Transverse colon (tissue), 4 donors: ENCODE measurements at regions not wholly inside any gene's neighbourhood (a gene's known extent, or its start where the extent isn't known, plus 50 kb on each side); places are given as distances from the start of the nearest gene placed in this dataset.

ENCODE experiments used
- DNase-seq: peaks from one replicate; pipeline ENCODE4 v3.0.0-alpha.2; 2019
- H3K27ac ChIP-seq, 4 donors: fragments of 200-600 bp; sonication (generic); 2 replicates each; pipeline ENCODE4 v1.5.1; 2016 to 2018; ENCODE audit warnings: inconsistent platforms in 4 of 4
- H3K27me3 ChIP-seq: fragments of 200-600 bp; sonication (generic); 2 replicates; pipeline ENCODE4 v1.5.1; 2017; ENCODE audit warnings: inconsistent platforms
- H3K36me3 ChIP-seq, 4 donors: fragments of 200-600 bp; sonication (generic); 2 replicates each; pipeline ENCODE4 v1.5.1; 2017 to 2019; ENCODE audit warnings: inconsistent platforms in 4 of 4
- H3K4me1 ChIP-seq, 4 donors: fragments of 200-600 bp; sonication (generic); 2 replicates each; pipeline ENCODE4 v1.5.1; 2017 to 2020; ENCODE audit warnings: inconsistent platforms in 4 of 4
- H3K4me3 ChIP-seq, 4 donors: fragments of 200-600 bp; sonication (generic); 1 replicate in 1 of 4; 2 replicates in 3 of 4; pipeline versions ENCODE4 v1.5.1 to v1.6.1; 2017 to 2019; ENCODE audit warnings: inconsistent platforms in 4 of 4
- H3K9me3 ChIP-seq, 2 donors: fragments of 200-600 bp; sonication (generic); 2 replicates each; pipeline ENCODE4 v1.5.1; 2017 to 2019; ENCODE audit warnings: inconsistent platforms in 2 of 2
- CTCF ChIP-seq, 5 experiments: fragments of 200-600 bp in 3 of 5; fragments of 450-650 bp in 2 of 5; sonication (generic) in 3 of 5; IDR thresholded peaks; 1 replicate in 2 of 5; 2 replicates in 3 of 5; pipeline ENCODE4 v1.5.1; 2016 to 2017; ENCODE audit warnings: antibody characterized with exemption in 5 of 5, inconsistent platforms in 3 of 5, mild to moderate bottlenecking in 2 of 5, moderate library complexity in 1 of 5
- EP300 ChIP-seq: sonication (generic); formaldehyde crosslinking; IDR thresholded peaks from one replicate; pipeline ENCODE4 v1.6.1; 2017; ENCODE audit warnings: antibody characterized with exemption, low read depth
- POLR2A ChIP-seq: fragments of 450-650 bp; IDR thresholded peaks from one replicate; pipeline ENCODE4 v1.6.1; 2016; ENCODE audit warnings: antibody characterized with exemption, mild to moderate bottlenecking, moderate library complexity
- POLR2AphosphoS5 ChIP-seq, 3 donors: sonication (generic); formaldehyde crosslinking; IDR thresholded peaks; one replicate each; pipeline ENCODE4 v1.6.1; 2016; ENCODE audit warnings: antibody characterized with exemption in 3 of 3
- WGBS, 2 donors: methylation state at CpG; one replicate each; pipeline ENCODE4 v1.1.5; 2018; ENCODE audit warnings: low coverage in 1 of 2; 5-methylcytosine and 5-hydroxymethylcytosine counted together
- in situ Hi-C, 4 donors: fragments of 200-750 bp; cut with MboI; loops; one replicate each; pipeline versions ENCODE4 v1.15.0 to v1.15.1; 2017; ENCODE audit warnings: low sequenced_read_pairs in 3 of 4, low pct_ligation_motif_present in 1 of 4, low pct_unique_long_range_greater_than_20kb in 1 of 4
- intact Hi-C: fragments of 100-400 bp; cut with DNase I; formaldehyde crosslinking; loops from one replicate; pipeline ENCODE4 v1.15.1; 2023; ENCODE audit warnings: low total_unique reads

GRCh38 chr7:115462301-115463015, 540.6 kb downstream of the MDFIC start:
- Histone ChIP-seq H3K9me3 (no peaks in the 10 kb centered on the region), H3K4me3 (no peak overlapping the region), H3K4me1 (no peaks in the 10 kb centered on the region), H3K27me3 (no peaks in the 10 kb centered on the region), H3K27ac (no peak overlapping the region), H3K36me3 (no peaks in the 10 kb centered on the region)
- no peak for DNase-seq
- WGBS, 2 donors = 93 to 94% methylated on average over 2 to 3 of the region's 3 CpGs
- intact Hi-C loops = no loop called here
- in situ Hi-C loops = no loop called here
- TF ChIP-seq EP300 (no peak), CTCF (IDR thresholded peaks at IDR 0.05) (no peak), POLR2A (no peak), POLR2AphosphoS5 (IDR thresholded peaks at IDR 0.05) (no peak)

GRCh38 chr7:115449689-115450088, 527.8 kb downstream of the MDFIC start:
- 67 to 89% methylated on average over 3 of the region's 3 CpGs for WGBS, 2 donors
- no peak for DNase-seq
- Histone ChIP-seq H3K36me3 (no peaks in the 10 kb centered on the region), H3K9me3 (peaks cover 0 to 5% of the 10 kb centered on the region in 2 donors), H3K27me3 (no peaks in the 10 kb centered on the region), H3K4me3 (no peak overlapping the region), H3K27ac (no peak overlapping the region), H3K4me1 (no peaks in the 10 kb centered on the region)
- TF ChIP-seq EP300 (no peak), POLR2AphosphoS5 (IDR thresholded peaks at IDR 0.05) (no peak), POLR2A (no peak), CTCF (IDR thresholded peaks at IDR 0.05) (no peak)
- intact Hi-C loops = no loop called here
- in situ Hi-C loops = no loop called here

- no peak overlapping the region for H3K27ac ChIP-seq
- no peaks in the 10 kb centered on the region for H3K27me3 ChIP-seq
- intact Hi-C loops (no loop called here), in situ Hi-C loops (no loop called here)
- DNase-seq = no peak
- H3K9me3 ChIP-seq = peaks cover 0 to 5% of the 10 kb centered on the region in 2 donors
- H3K4me3 ChIP-seq = no peak overlapping the region
- TF ChIP-seq POLR2A (no peak), CTCF (IDR thresholded peaks at IDR 0.05) (no peak), EP300 (no peak)
- H3K36me3 ChIP-seq = no peaks in the 10 kb centered on the region
- WGBS, 2 donors = 48 to 60% methylated on average over 2 of the region's 2 CpGs
- H3K4me1 ChIP-seq = no peaks in the 10 kb centered on the region
Observed at GRCh38 chr7:115447495-115447894, 525.6 kb downstream of the MDFIC start.

GRCh38 chr7:115441033-115441432, 519.1 kb downstream of the MDFIC start:
- TF ChIP-seq EP300 = no peak
- no peak for TF ChIP-seq POLR2A
- TF ChIP-seq CTCF (IDR thresholded peaks at IDR 0.05) = no peak
- no peak for TF ChIP-seq POLR2AphosphoS5 (IDR thresholded peaks at IDR 0.05)
- Histone ChIP-seq H3K9me3 (no peaks in the 10 kb centered on the region), H3K36me3 (no peaks in the 10 kb centered on the region), H3K27me3 (no peaks in the 10 kb centered on the region), H3K4me1 (no peaks in the 10 kb centered on the region), H3K4me3 (no peak overlapping the region), H3K27ac (no peak overlapping the region)
- in situ Hi-C loops (no loop called here), intact Hi-C loops (no loop called here)
- DNase-seq = no peak
- 93 to 100% methylated on average over 1 of the region's 1 CpG for WGBS, 2 donors
